ENCODE measurements at regions not wholly inside any gene's neighbourhood (a gene's known extent, or its start where the extent isn't known, plus 50 kb on each side); places are given as distances from the start of the nearest gene placed in this dataset.

DNA sequence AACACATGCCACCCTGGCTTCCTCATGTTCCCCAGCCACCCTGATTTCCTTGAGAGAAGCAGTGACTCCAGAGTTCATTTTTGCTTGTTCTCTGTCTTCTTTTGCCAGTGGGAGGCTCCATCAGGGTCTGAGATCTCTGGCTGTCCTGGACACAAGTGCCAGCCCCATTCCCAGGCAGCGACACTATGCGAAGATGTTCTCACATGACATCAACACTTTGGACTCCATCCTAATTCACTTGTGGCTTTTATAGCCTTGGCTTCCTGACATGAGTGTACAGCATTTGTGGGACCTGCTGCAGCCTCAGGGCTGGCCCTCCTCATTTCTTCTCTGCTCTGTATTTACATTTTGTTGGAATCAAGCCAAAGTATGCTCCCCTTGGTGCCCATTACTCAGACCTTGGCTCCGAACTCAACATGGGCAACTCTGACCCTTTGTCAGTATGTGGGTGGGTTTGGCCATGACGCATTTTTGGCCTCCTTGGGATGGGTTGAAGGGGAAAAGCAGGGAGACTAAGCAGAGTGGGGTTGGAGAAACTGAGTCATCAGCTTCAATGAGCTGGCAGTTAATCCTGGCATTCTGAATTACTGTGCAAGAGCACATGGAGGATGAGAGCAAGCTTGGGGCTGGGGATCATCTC, 119.0 kb upstream of the EEF2KMT start:
- TF ChIP-seq POLR2AphosphoS5 (IDR thresholded peaks at IDR 0.05; ENCODE audit: low read depth, low read length): no peak
- TF ChIP-seq, protein P1, sequence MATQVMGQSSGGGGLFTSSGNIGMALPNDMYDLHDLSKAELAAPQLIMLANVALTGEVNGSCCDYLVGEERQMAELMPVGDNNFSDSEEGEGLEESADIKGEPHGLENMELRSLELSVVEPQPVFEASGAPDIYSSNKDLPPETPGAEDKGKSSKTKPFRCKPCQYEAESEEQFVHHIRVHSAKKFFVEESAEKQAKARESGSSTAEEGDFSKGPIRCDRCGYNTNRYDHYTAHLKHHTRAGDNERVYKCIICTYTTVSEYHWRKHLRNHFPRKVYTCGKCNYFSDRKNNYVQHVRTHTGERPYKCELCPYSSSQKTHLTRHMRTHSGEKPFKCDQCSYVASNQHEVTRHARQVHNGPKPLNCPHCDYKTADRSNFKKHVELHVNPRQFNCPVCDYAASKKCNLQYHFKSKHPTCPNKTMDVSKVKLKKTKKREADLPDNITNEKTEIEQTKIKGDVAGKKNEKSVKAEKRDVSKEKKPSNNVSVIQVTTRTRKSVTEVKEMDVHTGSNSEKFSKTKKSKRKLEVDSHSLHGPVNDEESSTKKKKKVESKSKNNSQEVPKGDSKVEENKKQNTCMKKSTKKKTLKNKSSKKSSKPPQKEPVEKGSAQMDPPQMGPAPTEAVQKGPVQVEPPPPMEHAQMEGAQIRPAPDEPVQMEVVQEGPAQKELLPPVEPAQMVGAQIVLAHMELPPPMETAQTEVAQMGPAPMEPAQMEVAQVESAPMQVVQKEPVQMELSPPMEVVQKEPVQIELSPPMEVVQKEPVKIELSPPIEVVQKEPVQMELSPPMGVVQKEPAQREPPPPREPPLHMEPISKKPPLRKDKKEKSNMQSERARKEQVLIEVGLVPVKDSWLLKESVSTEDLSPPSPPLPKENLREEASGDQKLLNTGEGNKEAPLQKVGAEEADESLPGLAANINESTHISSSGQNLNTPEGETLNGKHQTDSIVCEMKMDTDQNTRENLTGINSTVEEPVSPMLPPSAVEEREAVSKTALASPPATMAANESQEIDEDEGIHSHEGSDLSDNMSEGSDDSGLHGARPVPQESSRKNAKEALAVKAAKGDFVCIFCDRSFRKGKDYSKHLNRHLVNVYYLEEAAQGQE (IDR thresholded peaks at IDR 0.05; ENCODE audit: insufficient read depth in 1 of 2, low read depth in 2 of 2, low read length in 2 of 2): no peak
- no peak for TF ChIP-seq TAF1 (IDR thresholded peaks at IDR 0.05; ENCODE audit: borderline replicate concordance, insufficient read depth, low read length)
- TF ChIP-seq SIN3A (IDR thresholded peaks at IDR 0.05; ENCODE audit: borderline replicate concordance, insufficient read depth, low read length): no peak
- no peak for TF ChIP-seq FOXP2 (optimal IDR thresholded peaks at IDR 0.05; ENCODE audit: borderline replicate concordance, extremely low read depth, extremely low read length, insufficient read depth)

DNA sequence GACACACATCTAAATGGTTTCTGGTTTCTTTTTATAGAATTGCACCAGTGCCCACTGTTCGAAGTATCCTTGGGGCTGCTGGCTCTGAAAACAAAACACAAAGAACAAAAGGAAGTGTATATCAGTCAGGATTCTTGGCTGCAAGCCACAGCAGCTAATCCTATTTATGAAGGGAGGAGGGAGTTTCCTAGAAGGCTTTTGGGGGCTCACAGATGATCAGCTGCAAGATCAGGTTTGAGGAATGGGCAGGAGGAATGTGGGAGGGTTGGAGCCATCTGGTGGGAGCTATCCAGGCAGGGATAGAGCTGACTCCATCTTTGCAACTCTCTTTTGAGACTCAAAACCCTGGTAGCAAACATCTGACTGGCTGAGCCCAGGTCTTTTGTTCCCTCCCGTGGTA, 118.3 kb upstream of the EEF2KMT start:
- no peak for TF ChIP-seq SIN3A (IDR thresholded peaks at IDR 0.05; ENCODE audit: borderline replicate concordance, insufficient read depth, low read length)
- no peak for TF ChIP-seq TAF1 (IDR thresholded peaks at IDR 0.05; ENCODE audit: borderline replicate concordance, insufficient read depth, low read length)
- TF ChIP-seq, protein P1 (IDR thresholded peaks at IDR 0.05; ENCODE audit: insufficient read depth in 1 of 2, low read depth in 2 of 2, low read length in 2 of 2): no peak
- no peak for TF ChIP-seq POLR2AphosphoS5 (IDR thresholded peaks at IDR 0.05; ENCODE audit: low read depth, low read length)
- no peak for TF ChIP-seq FOXP2 (optimal IDR thresholded peaks at IDR 0.05; ENCODE audit: borderline replicate concordance, extremely low read depth, extremely low read length, insufficient read depth)

DNA sequence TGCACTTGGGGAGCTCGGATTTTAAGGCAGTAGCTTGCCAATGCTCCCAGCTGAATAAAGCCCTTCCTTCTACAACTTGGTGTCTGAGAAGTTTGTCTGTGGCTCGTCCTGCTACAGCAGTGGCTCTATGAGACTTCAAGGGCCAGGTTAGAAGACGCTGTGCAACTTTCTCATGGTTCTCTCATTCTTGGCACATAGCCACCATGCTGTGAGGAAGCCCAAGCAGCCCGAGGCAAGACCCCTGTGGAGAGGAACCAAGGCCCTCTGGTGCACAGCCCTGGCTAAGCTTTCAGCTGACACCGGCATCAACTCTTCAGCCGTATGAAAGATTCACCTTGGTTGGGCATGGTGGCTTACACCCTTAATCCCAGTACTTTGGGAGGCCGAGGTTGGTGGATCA, 116.9 kb upstream of the EEF2KMT start:
- no peak for TF ChIP-seq TAF1 (IDR thresholded peaks at IDR 0.05; ENCODE audit: borderline replicate concordance, insufficient read depth, low read length)
- TF ChIP-seq POLR2AphosphoS5 (IDR thresholded peaks at IDR 0.05; ENCODE audit: low read depth, low read length): no peak
- TF ChIP-seq SIN3A (IDR thresholded peaks at IDR 0.05; ENCODE audit: borderline replicate concordance, insufficient read depth, low read length): no peak
- no peak for TF ChIP-seq FOXP2 (optimal IDR thresholded peaks at IDR 0.05; ENCODE audit: borderline replicate concordance, extremely low read depth, extremely low read length, insufficient read depth)
- TF ChIP-seq, protein P1 (IDR thresholded peaks at IDR 0.05; ENCODE audit: insufficient read depth in 1 of 2, low read depth in 2 of 2, low read length in 2 of 2): no peak

DNA sequence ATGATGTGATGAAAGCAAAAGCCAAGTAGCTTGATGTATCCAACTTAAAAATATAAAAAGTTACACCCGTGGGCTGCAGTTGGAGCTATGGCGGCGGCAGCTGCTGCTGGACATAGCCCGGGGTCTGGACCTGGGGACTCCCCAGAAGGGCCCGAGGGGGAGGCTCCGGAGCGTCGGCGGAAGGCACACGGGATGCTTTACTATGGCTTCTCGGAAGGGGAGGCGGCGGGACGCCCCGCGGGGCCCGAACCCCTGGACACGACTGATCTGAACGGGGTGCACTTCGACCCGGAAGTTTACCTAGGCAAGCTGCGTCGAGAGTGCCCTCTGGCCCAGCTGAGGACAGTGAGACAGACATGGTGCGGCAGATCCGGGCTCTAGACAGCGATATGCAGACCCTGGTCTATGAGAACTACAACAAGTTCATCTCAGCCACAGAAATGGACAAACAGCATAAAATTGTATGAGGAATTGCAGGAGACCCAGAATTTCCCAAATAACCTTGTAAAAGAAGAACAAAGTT, 109.5 kb upstream of the EEF2KMT start:
- TF ChIP-seq, protein P1 (IDR thresholded peaks at IDR 0.05; ENCODE audit: insufficient read depth in 1 of 2, low read depth in 2 of 2, low read length in 2 of 2): no peak
- TF ChIP-seq POLR2AphosphoS5 (IDR thresholded peaks at IDR 0.05; ENCODE audit: low read depth, low read length): no peak
- TF ChIP-seq FOXP2 (optimal IDR thresholded peaks at IDR 0.05; ENCODE audit: borderline replicate concordance, extremely low read depth, extremely low read length, insufficient read depth): no peak
- no peak for TF ChIP-seq TAF1 (IDR thresholded peaks at IDR 0.05; ENCODE audit: borderline replicate concordance, insufficient read depth, low read length)
- no peak for TF ChIP-seq SIN3A (IDR thresholded peaks at IDR 0.05; ENCODE audit: borderline replicate concordance, insufficient read depth, low read length)
